Testis (tissue), 2 donors: ENCODE measurements at regions not wholly inside any gene's neighbourhood (a gene's known extent, or its start where the extent isn't known, plus 50 kb on each side); places are given as distances from the start of the nearest gene placed in this dataset.

Experiments
- POLR2A ChIP-seq: fragments of 450-650 bp; IDR thresholded peaks from one replicate; pipeline ENCODE4 v1.6.1; 2017; ENCODE audit warnings: antibody characterized with exemption, mild to moderate bottlenecking, moderate library complexity
- TF ChIP-seq, protein P1 (sequence below), 3 experiments: fragments of 450-650 bp in 2 of 3; fragments of 200-600 bp in 1 of 3; sonication (generic) in 1 of 3; IDR thresholded peaks; one replicate each; pipeline ENCODE4 v1.5.1; 2016 to 2019; ENCODE audit warnings: antibody characterized with exemption in 3 of 3, mild to moderate bottlenecking in 2 of 3, moderate library complexity in 1 of 3

DNA sequence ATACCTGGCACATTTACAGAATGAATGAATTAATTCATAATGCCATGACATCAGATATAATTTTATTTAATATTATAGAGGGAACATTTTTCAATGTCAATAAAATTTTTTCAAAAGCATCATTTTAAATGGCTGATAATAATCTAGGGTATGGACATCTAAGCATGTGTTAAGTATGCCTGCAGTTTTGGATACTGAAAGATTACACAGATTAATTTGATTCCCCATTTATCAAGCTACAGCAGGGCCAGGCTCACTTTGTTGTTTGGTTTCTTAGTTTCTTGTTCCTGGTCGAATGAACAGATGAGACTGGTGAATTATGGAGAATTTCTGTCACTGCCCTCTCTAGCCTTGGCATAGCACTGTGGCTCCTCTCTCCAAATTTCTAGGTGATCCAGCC lies 72.4 kb upstream of the E2F8 start:
- TF ChIP-seq, protein P1, sequence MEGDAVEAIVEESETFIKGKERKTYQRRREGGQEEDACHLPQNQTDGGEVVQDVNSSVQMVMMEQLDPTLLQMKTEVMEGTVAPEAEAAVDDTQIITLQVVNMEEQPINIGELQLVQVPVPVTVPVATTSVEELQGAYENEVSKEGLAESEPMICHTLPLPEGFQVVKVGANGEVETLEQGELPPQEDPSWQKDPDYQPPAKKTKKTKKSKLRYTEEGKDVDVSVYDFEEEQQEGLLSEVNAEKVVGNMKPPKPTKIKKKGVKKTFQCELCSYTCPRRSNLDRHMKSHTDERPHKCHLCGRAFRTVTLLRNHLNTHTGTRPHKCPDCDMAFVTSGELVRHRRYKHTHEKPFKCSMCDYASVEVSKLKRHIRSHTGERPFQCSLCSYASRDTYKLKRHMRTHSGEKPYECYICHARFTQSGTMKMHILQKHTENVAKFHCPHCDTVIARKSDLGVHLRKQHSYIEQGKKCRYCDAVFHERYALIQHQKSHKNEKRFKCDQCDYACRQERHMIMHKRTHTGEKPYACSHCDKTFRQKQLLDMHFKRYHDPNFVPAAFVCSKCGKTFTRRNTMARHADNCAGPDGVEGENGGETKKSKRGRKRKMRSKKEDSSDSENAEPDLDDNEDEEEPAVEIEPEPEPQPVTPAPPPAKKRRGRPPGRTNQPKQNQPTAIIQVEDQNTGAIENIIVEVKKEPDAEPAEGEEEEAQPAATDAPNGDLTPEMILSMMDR (IDR thresholded peaks at IDR 0.05): no peak
- no peak for TF ChIP-seq POLR2A
